ENCODE measurements at regions not wholly inside any gene's neighbourhood (a gene's known extent, or its start where the extent isn't known, plus 50 kb on each side); places are given as distances from the start of the nearest gene placed in this dataset.

DNA sequence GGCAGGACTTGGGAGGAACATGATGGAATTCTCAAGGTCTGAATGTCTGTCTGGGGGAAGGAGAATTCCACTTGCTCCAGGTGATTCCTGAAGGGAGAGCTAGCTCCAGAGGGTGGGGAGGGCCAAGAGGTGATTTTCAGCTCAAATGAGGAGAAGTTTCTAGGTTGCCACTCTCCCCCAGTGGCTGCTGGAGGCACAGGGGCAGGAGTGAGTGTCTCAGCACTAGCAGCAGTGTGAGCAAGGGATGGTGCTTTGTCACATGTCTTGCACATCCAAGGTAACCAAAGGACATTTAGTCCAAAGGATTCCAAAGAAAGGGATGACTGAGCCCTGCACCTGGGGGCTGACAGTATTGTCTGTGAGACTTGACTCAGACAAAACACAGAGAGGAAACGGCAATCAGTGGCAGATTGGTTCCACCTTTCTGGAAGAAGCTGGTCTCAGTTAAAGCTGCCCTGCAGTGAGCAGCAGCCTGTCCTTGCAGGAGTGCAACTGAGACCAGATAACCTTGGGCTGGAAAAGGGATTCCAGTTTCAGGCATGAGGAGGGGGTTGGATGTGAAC is 51.2 kb upstream of the PCBD1 start:
- CTCF ChIA-PET = interaction anchor here (1.0 to 8.8 kb wide), 2 partner anchors 11 to 14 kb away, joined by 3 to 45 read pairs; no protein-coding TSS in a partner anchor

DNA sequence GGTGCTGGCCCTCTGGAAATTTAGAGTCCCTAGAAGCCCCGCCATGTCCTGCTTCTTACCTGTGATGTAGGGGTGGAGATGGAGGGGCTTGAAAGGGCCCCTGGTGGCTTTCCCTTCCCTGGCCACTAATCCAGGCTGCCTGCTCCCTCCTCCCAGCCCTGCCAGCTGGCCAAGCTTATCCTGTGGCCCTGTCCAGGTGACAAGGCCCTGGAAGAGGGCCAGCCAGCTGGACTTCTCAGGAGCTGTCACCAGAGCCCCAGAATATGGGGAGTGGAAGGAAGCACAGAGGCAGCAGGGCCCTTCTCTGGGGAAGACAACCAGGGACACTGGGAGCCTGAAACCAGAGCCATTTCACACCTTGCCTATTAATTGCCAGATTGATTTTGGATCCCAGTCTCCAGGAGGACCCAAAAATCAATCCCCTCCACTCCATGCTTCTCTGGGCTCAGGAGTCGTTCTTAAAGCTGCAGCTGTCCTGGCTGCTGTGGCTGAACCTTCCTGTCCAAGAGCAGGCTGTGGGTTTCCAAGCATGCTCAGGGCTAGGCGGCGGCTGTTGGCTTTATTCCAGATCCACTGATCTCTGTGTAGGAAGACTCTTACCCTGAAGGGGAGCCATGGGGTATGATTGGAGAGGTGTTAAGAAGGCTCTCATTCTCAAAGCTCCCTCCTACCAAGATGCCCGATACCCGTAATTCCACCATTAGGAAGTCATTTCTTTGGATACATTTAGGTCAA is 52.6 kb upstream of the PCBD1 start:
- H3K36me3 ChIP-seq (ENCODE audit: control insufficient read depth, insufficient read depth, low read length) = no peaks in the 10 kb centered on the region
- CTCF ChIA-PET = interaction anchor here (0.6 to 8.8 kb wide), 2 partner anchors 16 to 542 kb away, joined by 3 to 45 read pairs; no protein-coding TSS in a partner anchor
- H3K4me3 ChIP-seq (ENCODE audit: low read depth, low read length) = no peak overlapping the region
- no peak for TF ChIP-seq CTCF (IDR thresholded peaks at IDR 0.05; ENCODE audit: insufficient read depth, low read depth, low read length)
- POLR2A ChIA-PET = no interaction called here
- DNase-seq (ENCODE audit: low read depth) = no peak
- peaks cover 14% of the 10 kb centered on the region for H3K27me3 ChIP-seq (ENCODE audit: control insufficient read depth, insufficient read depth, low read length)

More for the DNA sequence above, 51.2 kb upstream of the PCBD1 start:
- Histone ChIP-seq H3K27me3 (ENCODE audit: control insufficient read depth, insufficient read depth, low read length) (peaks cover 14% of the 10 kb centered on the region), H3K4me3 (ENCODE audit: low read depth, low read length) (no peak overlapping the region), H3K36me3 (ENCODE audit: control insufficient read depth, insufficient read depth, low read length) (no peaks in the 10 kb centered on the region)
- POLR2A ChIA-PET = no interaction called here
- DNase-seq (ENCODE audit: low read depth) = no peak
- TF ChIP-seq CTCF (IDR thresholded peaks at IDR 0.05; ENCODE audit: insufficient read depth, low read depth, low read length) = no peak

DNA sequence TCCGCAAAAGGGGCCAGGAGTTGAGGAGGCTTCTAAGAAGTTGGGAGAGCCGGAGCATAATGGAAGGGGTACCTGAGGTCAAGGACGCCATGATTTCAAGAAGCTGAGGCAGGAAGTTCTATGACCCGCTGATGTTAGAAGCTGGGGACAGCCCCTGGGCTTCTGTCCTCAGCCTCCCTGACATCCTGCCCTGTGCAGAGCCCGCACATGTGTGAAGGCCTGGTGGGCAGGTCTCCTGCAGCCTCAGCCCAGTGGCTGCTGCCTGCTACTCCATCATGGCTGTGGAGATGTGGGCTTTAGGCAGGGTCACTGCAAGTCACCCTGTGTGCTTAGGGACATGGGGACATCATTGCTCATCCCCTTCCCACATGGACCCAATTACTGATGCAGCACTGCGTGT is 53.8 kb upstream of the PCBD1 start:
- Histone ChIP-seq H3K4me3 (ENCODE audit: low read depth, low read length) (no peak overlapping the region), H3K36me3 (ENCODE audit: control insufficient read depth, insufficient read depth, low read length) (no peaks in the 10 kb centered on the region), H3K27me3 (ENCODE audit: control insufficient read depth, insufficient read depth, low read length) (peaks cover 18% of the 10 kb centered on the region)
- POLR2A ChIA-PET = no interaction called here
- CTCF ChIA-PET = interaction anchor here (8.8 kb wide), 1 partner anchor 17 kb away, joined by 45 read pairs; no protein-coding TSS in a partner anchor
- TF ChIP-seq CTCF (IDR thresholded peaks at IDR 0.05; ENCODE audit: insufficient read depth, low read depth, low read length) = no peak
- DNase-seq (ENCODE audit: low read depth) = no peak

- CTCF ChIA-PET = interaction anchor here (0.7 kb wide), 1 partner anchor 184 kb away, joined by 3 read pairs; no protein-coding TSS in a partner anchor
- no peak overlapping the region for H3K4me3 ChIP-seq (ENCODE audit: low read depth, low read length)
- POLR2A ChIA-PET = no interaction called here
- no peaks in the 10 kb centered on the region for H3K36me3 ChIP-seq (ENCODE audit: control insufficient read depth, insufficient read depth, low read length)
- TF ChIP-seq CTCF (IDR thresholded peaks at IDR 0.05; ENCODE audit: insufficient read depth, low read depth, low read length) = no peak
- no peak for DNase-seq (ENCODE audit: low read depth)
- peaks cover 18% of the 10 kb centered on the region for H3K27me3 ChIP-seq (ENCODE audit: control insufficient read depth, insufficient read depth, low read length)
Measured at GRCh38 chr10:70942725-70943124, 54.4 kb upstream of the PCBD1 start.

GRCh38 chr10:70943249-70943648 is 54.9 kb upstream of the PCBD1 start:
- TF ChIP-seq CTCF (IDR thresholded peaks at IDR 0.05; ENCODE audit: insufficient read depth, low read depth, low read length) = no peak
- no peak for DNase-seq (ENCODE audit: low read depth)
- no peak overlapping the region for H3K4me3 ChIP-seq (ENCODE audit: low read depth, low read length)
- H3K36me3 ChIP-seq (ENCODE audit: control insufficient read depth, insufficient read depth, low read length) = no peaks in the 10 kb centered on the region
- H3K27me3 ChIP-seq (ENCODE audit: control insufficient read depth, insufficient read depth, low read length) = peaks cover 17% of the 10 kb centered on the region
- POLR2A ChIA-PET = no interaction called here
- CTCF ChIA-PET = interaction anchor here (0.7 to 1.0 kb wide), 2 partner anchors 11 to 184 kb away, joined by 3 to 4 read pairs; no protein-coding TSS in a partner anchor

Measured in BJ (cell line).